NCI-H128 (cell line): ENCODE measurements at regions not wholly inside any gene's neighbourhood (a gene's known extent, or its start where the extent isn't known, plus 50 kb on each side); places are given as distances from the start of the nearest gene placed in this dataset.

Source experiments
- DNase-seq: peaks from one replicate; lab custom pipeline; 2025; ENCODE audit not compliant: unreplicated experiment; lab: John Stamatoyannopoulos, UW

- DNase-seq: no peak
Observed at GRCh38 chr1:61531716-61532115, 193.2 kb downstream of the TM2D1 start.

- no peak for DNase-seq
Observed at GRCh38 chr1:61523893-61524605, 200.9 kb downstream of the TM2D1 start.

GRCh38 chr1:61523229-61523628 lies 201.7 kb downstream of the TM2D1 start:
- DNase-seq: no peak

GRCh38 chr1:61520401-61520800 lies 204.5 kb downstream of the TM2D1 start:
- DNase-seq: no peak

GRCh38 chr1:61519631-61520030 lies 205.3 kb downstream of the TM2D1 start:
- DNase-seq: no peak

- DNase-seq: no peak
Observed at GRCh38 chr1:61518670-61519400, 206.1 kb downstream of the TM2D1 start.

- no peak for DNase-seq
Observed at GRCh38 chr1:61517345-61517744, 207.6 kb downstream of the TM2D1 start.

- DNase-seq: no peak
Observed at GRCh38 chr1:61515096-61515495, 209.8 kb downstream of the TM2D1 start.
